GM12873 (cell line): ENCODE measurements at regions not wholly inside any gene's neighbourhood (a gene's known extent, or its start where the extent isn't known, plus 50 kb on each side); places are given as distances from the start of the nearest gene placed in this dataset.

ENCODE experiments used
- CTCF ChIP-seq: IDR thresholded peaks from 2 replicates; pipeline ENCODE4 v1.5.1; 2012; ENCODE audit warnings: low read depth, mild to moderate bottlenecking, moderate library complexity, low read length, control low read depth; ENCODE audit not compliant: insufficient read depth; ENCODE audit errors: missing control alignments

- TF ChIP-seq CTCF, result no peak
Measured at GRCh38 chr2:239802185-239802649, 222.9 kb downstream of the NDUFA10 start.

GRCh38 chr2:239801404-239802184 lies 223.5 kb downstream of the NDUFA10 start:
- TF ChIP-seq CTCF, result no peak

GRCh38 chr2:239800785-239801386 lies 224.3 kb downstream of the NDUFA10 start:
- TF ChIP-seq CTCF, result no peak

GRCh38 chr2:239797316-239797715 lies 227.8 kb downstream of the NDUFA10 start:
- no peak for TF ChIP-seq CTCF

GRCh38 chr2:239793836-239794235 lies 231.3 kb downstream of the NDUFA10 start:
- TF ChIP-seq CTCF, result no peak

- TF ChIP-seq CTCF, result no peak
Measured at GRCh38 chr2:239793086-239793485, 232.1 kb downstream of the NDUFA10 start.

GRCh38 chr2:239792405-239793084 lies 232.6 kb downstream of the NDUFA10 start:
- TF ChIP-seq CTCF, result no peak
